HEK293 (cell line): ENCODE measurements at regions not wholly inside any gene's neighbourhood (a gene's known extent, or its start where the extent isn't known, plus 50 kb on each side); places are given as distances from the start of the nearest gene placed in this dataset.

Experiments
- CTCF ChIA-PET: fragments of 350-600 bp; formaldehyde crosslinking; extraction: SDS; loops from one replicate; lab custom pipeline; 2021; ENCODE audit warnings: antibody characterized with exemption; lab: Yijun Ruan, JAX
- POLR2A ChIA-PET: fragments of 300-600 bp; formaldehyde crosslinking; extraction: SDS; loops from one replicate; lab custom pipeline; 2020; ENCODE audit warnings: antibody characterized with exemption, inconsistent platforms; lab: Yijun Ruan, JAX
- H3K27ac ChIP-seq: fragments of 200-500 bp; sonication (Bioruptor generic); 2 replicates; pipeline ENCODE4 v1.5.1; 2014; ENCODE audit warnings: low read depth, low read length, control low read depth, inconsistent platforms; ENCODE audit errors: extremely low read depth
- H3K36me3 ChIP-seq, 2 experiments: fragments of 200-500 bp in 1 of 2; sonication (Bioruptor generic) in 1 of 2; 1 replicate in 1 of 2; 2 replicates in 1 of 2; pipeline ENCODE4 v1.5.1; 2014 to 2017; ENCODE audit warnings: inconsistent platforms in 2 of 2, low read length in 2 of 2; ENCODE audit not compliant: control insufficient read depth in 2 of 2, insufficient read depth in 1 of 2
- H3K4me1 ChIP-seq: fragments of 200-500 bp; sonication (Bioruptor generic); 2 replicates; pipeline ENCODE4 v1.5.1; 2014; ENCODE audit warnings: mild to moderate bottlenecking, low read length, inconsistent platforms; ENCODE audit not compliant: control insufficient read depth, insufficient read depth
- H3K4me3 ChIP-seq: 2 replicates; pipeline ENCODE4 v1.5.1; 2011; ENCODE audit warnings: low read depth, mild to moderate bottlenecking, control low read depth, low read length, moderate library complexity
- H3K9me3 ChIP-seq: fragments of 200-500 bp; sonication (Bioruptor generic); 2 replicates; pipeline ENCODE4 v1.5.1; 2014; ENCODE audit warnings: low read depth, low read length, inconsistent platforms; ENCODE audit not compliant: control insufficient read depth, insufficient read depth
- KLF10 ChIP-seq: fragments of 450-650 bp; IDR thresholded peaks from 2 replicates; pipeline ENCODE4 v1.5.1; 2018; ENCODE audit warnings: missing biosample characterization, mild to moderate bottlenecking, missing genetic modification characterization
- OSR2 ChIP-seq: fragments of 450-650 bp; formaldehyde crosslinking; IDR thresholded peaks from 2 replicates; pipeline ENCODE4 v1.5.1; 2016; ENCODE audit warnings: missing biosample characterization, missing genetic modification characterization
- ZFHX2 ChIP-seq: fragments of 450-650 bp; formaldehyde crosslinking; conservative IDR thresholded peaks from 2 replicates; pipeline ENCODE4 v1.5.1; 2016; ENCODE audit warnings: missing biosample characterization, missing genetic modification characterization
- ZNF140 ChIP-seq: fragments of 450-650 bp; formaldehyde crosslinking; IDR thresholded peaks from 2 replicates; pipeline ENCODE4 v1.5.1; 2016; ENCODE audit warnings: missing biosample characterization, missing genetic modification characterization
- ZNF16 ChIP-seq: fragments of 450-650 bp; formaldehyde crosslinking; IDR thresholded peaks from 2 replicates; pipeline ENCODE4 v1.5.1; 2016; ENCODE audit warnings: low read depth, missing biosample characterization, missing genetic modification characterization
- ZNF175 ChIP-seq: fragments of 450-650 bp; formaldehyde crosslinking; IDR thresholded peaks from 2 replicates; pipeline ENCODE4 v1.5.1; 2016; ENCODE audit warnings: missing biosample characterization, missing genetic modification characterization
- ZNF24 ChIP-seq: fragments of 450-650 bp; formaldehyde crosslinking; IDR thresholded peaks from 2 replicates; pipeline ENCODE4 v1.5.1; 2016; ENCODE audit warnings: missing biosample characterization, missing genetic modification characterization
- ZNF248 ChIP-seq: fragments of 450-650 bp; formaldehyde crosslinking; IDR thresholded peaks from 2 replicates; pipeline ENCODE4 v1.5.1; 2017; ENCODE audit warnings: missing biosample characterization, missing genetic modification characterization
- ZNF292 ChIP-seq: fragments of 450-650 bp; formaldehyde crosslinking; IDR thresholded peaks from 2 replicates; pipeline ENCODE4 v1.5.1; 2016; ENCODE audit warnings: low read depth, missing biosample characterization, missing genetic modification characterization, borderline replicate concordance
- ZNF37A ChIP-seq: fragments of 450-650 bp; IDR thresholded peaks from 2 replicates; pipeline ENCODE4 v1.5.1; 2018; ENCODE audit warnings: missing biosample characterization, missing genetic modification characterization
- ZNF426 ChIP-seq: fragments of 450-650 bp; formaldehyde crosslinking; IDR thresholded peaks from 2 replicates; pipeline ENCODE4 v1.5.1; 2017; ENCODE audit warnings: missing biosample characterization, missing genetic modification characterization, mild to moderate bottlenecking, inconsistent platforms, moderate library complexity
- ZNF585B ChIP-seq: fragments of 450-650 bp; formaldehyde crosslinking; IDR thresholded peaks from 2 replicates; pipeline ENCODE4 v1.5.1; 2016; ENCODE audit warnings: missing biosample characterization, missing genetic modification characterization
- TF ChIP-seq, protein P1 (sequence below): fragments of 450-650 bp; formaldehyde crosslinking; IDR thresholded peaks from 2 replicates; pipeline ENCODE4 v1.5.1; 2016; ENCODE audit warnings: missing biosample characterization, missing genetic modification characterization
- TF ChIP-seq, protein P2 (sequence below): fragments of 450-650 bp; formaldehyde crosslinking; IDR thresholded peaks from 2 replicates; pipeline ENCODE4 v1.5.1; 2016; ENCODE audit warnings: missing biosample characterization, missing genetic modification characterization
- TF ChIP-seq, protein P3 (sequence below): fragments of 450-650 bp; formaldehyde crosslinking; IDR thresholded peaks from 2 replicates; pipeline ENCODE4 v1.5.1; 2016; ENCODE audit warnings: missing biosample characterization, missing genetic modification characterization
- TF ChIP-seq, protein P4 (sequence below): fragments of 450-650 bp; formaldehyde crosslinking; IDR thresholded peaks from 2 replicates; pipeline ENCODE4 v1.5.1; 2016; ENCODE audit warnings: missing biosample characterization, missing genetic modification characterization
- TF ChIP-seq, protein P5 (sequence below): fragments of 450-650 bp; formaldehyde crosslinking; IDR thresholded peaks from 2 replicates; pipeline ENCODE4 v1.5.1; 2016; ENCODE audit warnings: missing biosample characterization, missing genetic modification characterization

DNA sequence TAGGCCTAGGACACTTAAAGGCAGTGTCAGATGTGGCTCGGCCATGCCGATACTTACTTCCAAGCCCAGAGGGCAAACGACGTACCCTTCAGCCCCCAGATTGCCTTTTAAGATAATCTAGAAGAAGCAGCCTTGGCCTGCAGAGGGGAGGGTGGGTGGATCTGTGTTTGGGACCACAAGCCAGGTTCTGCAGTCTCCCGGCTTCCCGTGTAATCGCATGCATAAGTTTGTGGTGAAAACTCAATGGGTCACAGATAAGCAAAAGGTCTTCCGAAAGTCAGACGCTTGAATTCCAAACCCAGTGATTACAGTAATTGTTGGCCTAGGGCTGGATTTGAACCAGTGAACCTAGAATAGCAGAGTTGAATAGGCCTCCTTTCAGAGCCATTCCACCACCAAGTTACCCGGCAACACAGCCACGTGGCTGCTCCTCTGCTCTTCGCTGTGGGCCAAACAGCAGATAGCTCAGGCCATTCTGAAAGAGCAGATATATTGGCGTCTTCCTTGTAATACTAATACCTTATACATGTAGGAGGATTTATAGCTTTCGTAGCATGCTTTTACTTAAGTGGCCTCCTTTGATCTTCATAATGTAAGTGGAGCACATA is 170.8 kb upstream of the CADM1 start:
- H3K36me3 ChIP-seq, result no peaks in the 10 kb centered on the region
- TF ChIP-seq, protein P1, sequence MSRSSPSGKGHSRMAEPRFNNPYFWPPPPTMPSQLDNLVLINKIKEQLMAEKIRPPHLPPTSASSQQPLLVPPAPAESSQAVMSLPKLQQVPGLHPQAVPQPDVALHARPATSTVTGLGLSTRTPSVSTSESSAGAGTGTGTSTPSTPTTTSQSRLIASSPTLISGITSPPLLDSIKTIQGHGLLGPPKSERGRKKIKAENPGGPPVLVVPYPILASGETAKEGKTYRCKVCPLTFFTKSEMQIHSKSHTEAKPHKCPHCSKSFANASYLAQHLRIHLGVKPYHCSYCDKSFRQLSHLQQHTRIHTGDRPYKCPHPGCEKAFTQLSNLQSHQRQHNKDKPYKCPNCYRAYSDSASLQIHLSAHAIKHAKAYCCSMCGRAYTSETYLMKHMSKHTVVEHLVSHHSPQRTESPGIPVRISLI, result no peak
- no peak for TF ChIP-seq ZNF16 (tag by site-specific recombination)
- H3K4me3 ChIP-seq, result no peak overlapping the region
- POLR2A ChIA-PET, result no interaction called here
- no peaks in the 10 kb centered on the region for H3K9me3 ChIP-seq
- no peak overlapping the region for H3K27ac ChIP-seq
- peaks cover 2% of the 10 kb centered on the region; the same call in 1 of the 2 replicates for H3K4me1 ChIP-seq
- CTCF ChIA-PET, result interaction anchor here (0.6 kb wide), 1 partner anchor 43 kb away, joined by 3 read pairs; no protein-coding TSS in a partner anchor

DNA sequence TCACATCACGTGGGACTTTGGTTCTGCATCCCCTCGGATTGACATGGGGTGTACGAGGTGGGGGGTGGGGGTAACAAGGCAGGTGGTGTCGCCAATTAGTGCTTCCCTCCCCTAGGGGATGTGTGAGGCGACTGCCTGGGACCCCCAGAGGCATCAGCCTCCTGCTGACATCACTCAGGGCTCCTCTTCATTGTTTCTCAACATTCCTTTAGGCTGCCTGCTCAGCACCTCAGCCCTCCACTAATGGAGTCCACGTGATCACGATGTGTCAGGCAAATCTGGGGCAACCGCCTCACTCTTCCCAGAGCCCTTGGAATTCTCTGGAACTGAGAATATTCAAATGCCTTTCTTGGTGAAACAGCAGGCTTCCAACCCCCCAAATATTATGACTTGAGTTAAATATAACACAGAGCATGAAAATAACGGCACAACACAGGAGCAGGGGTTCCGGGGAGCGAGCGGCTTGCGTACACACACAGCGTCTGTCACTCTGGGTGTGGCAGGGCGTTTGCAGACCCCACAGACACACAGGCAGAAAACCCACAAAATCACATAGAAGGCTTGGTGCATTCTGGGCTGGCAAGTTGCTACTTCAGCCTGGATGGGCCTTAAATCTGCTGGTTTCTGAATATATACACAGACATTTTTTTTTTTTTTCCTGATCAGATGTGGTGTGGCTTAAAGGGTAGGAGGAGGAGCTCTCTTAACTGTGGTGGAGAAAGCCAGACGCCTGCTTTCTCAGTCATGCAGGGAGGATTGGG is 170.1 kb upstream of the CADM1 start:
- no peak overlapping the region for H3K27ac ChIP-seq
- H3K4me3 ChIP-seq, result no peak overlapping the region
- H3K4me1 ChIP-seq, result peaks cover 2% of the 10 kb centered on the region; the same call in 1 of the 2 replicates
- CTCF ChIA-PET, result interaction anchor here (0.6 to 0.7 kb wide), 4 partner anchors 13 to 175 kb away, joined by 3 read pairs; no protein-coding TSS in a partner anchor
- no peaks in the 10 kb centered on the region for H3K36me3 ChIP-seq
- POLR2A ChIA-PET, result no interaction called here
- no peaks in the 10 kb centered on the region for H3K9me3 ChIP-seq
- TF ChIP-seq, protein P2, sequence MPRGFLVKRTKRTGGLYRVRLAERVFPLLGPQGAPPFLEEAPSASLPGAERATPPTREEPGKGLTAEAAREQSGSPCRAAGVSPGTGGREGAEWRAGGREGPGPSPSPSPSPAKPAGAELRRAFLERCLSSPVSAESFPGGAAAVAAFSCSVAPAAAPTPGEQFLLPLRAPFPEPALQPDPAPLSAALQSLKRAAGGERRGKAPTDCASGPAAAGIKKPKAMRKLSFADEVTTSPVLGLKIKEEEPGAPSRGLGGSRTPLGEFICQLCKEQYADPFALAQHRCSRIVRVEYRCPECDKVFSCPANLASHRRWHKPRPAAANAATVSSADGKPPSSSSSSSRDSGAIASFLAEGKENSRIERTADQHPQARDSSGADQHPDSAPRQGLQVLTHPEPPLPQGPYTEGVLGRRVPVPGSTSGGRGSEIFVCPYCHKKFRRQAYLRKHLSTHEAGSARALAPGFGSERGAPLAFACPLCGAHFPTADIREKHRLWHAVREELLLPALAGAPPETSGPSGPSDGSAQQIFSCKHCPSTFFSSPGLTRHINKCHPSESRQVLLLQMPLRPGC (tag by site-specific recombination), result no peak
- TF ChIP-seq, protein P3, sequence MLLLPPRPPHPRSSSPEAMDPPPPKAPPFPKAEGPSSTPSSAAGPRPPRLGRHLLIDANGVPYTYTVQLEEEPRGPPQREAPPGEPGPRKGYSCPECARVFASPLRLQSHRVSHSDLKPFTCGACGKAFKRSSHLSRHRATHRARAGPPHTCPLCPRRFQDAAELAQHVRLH (tag by site-specific recombination), result no peak
- no peak for TF ChIP-seq ZNF37A (tag by site-specific recombination)
- no peak for TF ChIP-seq ZNF24 (tag by site-specific recombination)
- TF ChIP-seq ZNF140 (tag by site-specific recombination), result no peak
- TF ChIP-seq, protein P4, sequence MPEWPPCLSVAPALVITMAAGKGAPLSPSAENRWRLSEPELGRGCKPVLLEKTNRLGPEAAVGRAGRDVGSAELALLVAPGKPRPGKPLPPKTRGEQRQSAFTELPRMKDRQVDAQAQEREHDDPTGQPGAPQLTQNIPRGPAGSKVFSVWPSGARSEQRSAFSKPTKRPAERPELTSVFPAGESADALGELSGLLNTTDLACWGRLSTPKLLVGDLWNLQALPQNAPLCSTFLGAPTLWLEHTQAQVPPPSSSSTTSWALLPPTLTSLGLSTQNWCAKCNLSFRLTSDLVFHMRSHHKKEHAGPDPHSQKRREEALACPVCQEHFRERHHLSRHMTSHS (tag by site-specific recombination), result no peak
- TF ChIP-seq, protein P5, sequence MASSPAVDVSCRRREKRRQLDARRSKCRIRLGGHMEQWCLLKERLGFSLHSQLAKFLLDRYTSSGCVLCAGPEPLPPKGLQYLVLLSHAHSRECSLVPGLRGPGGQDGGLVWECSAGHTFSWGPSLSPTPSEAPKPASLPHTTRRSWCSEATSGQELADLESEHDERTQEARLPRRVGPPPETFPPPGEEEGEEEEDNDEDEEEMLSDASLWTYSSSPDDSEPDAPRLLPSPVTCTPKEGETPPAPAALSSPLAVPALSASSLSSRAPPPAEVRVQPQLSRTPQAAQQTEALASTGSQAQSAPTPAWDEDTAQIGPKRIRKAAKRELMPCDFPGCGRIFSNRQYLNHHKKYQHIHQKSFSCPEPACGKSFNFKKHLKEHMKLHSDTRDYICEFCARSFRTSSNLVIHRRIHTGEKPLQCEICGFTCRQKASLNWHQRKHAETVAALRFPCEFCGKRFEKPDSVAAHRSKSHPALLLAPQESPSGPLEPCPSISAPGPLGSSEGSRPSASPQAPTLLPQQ (tag by site-specific recombination), result no peak
- TF ChIP-seq KLF10, result no peak
- TF ChIP-seq ZNF248 (tag by site-specific recombination), result no peak
- no peak for TF ChIP-seq ZNF426 (tag by site-specific recombination)
- TF ChIP-seq ZNF585B, result no peak
- TF ChIP-seq, all 188 proteins: peak for 0

DNA sequence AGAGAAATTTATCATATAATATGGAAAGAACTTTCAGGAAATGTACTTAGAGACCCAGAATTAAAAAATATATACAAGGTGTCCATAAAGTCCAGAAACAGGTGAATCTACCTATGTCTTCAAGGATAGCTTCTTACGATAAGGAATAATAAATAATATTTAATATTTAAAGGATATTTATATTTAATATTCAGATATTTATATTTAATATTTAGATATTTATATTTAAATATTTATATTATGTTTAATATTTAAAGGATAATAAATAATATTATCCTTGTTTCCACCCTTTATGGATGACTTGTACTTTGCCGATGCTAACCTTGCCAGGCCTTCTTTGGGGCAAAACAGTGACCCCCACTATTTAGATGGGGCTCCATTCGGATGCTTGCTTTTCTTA is 169.5 kb upstream of the CADM1 start:
- Histone ChIP-seq H3K27ac (no peak overlapping the region), H3K36me3 (no peaks in the 10 kb centered on the region), H3K9me3 (no peaks in the 10 kb centered on the region), H3K4me3 (no peak overlapping the region), H3K4me1 (peaks cover 2% of the 10 kb centered on the region; the same call in 1 of the 2 replicates)
- CTCF ChIA-PET, result interaction anchor here (0.6 to 0.7 kb wide), 3 partner anchors 13 to 175 kb away, joined by 3 read pairs; no protein-coding TSS in a partner anchor
- POLR2A ChIA-PET, result no interaction called here
- TF ChIP-seq ZNF175 (tag by site-specific recombination) (no peak), OSR2 (tag by site-specific recombination) (no peak), ZNF292 (tag by site-specific recombination) (no peak), ZFHX2 (tag by site-specific recombination) (no peak)
